Gastroesophageal sphincter (tissue), 3 donors: ENCODE measurements at regions not wholly inside any gene's neighbourhood (a gene's known extent, or its start where the extent isn't known, plus 50 kb on each side); places are given as distances from the start of the nearest gene placed in this dataset.
"Not testable (repeated sequence)": the region's sequence is repeated elsewhere in the genome, so short reads cannot be mapped to it uniquely, and the experiment has no call there.

Experiments
- CTCF ChIP-seq, 4 experiments: fragments of 200-600 bp in 2 of 4; fragments of 450-650 bp in 2 of 4; sonication (generic) in 1 of 4; IDR thresholded peaks; one replicate each; pipeline ENCODE4 v1.5.1; 2017 to 2019; ENCODE audit warnings: antibody characterized with exemption in 4 of 4, mild to moderate bottlenecking in 2 of 4, moderate library complexity in 2 of 4
- EP300 ChIP-seq: sonication (generic); formaldehyde crosslinking; IDR thresholded peaks from one replicate; pipeline ENCODE4 v1.6.1; 2017; ENCODE audit warnings: antibody characterized with exemption, mild to moderate bottlenecking

GRCh38 chr9:29270400-29270799, 1697.1 kb upstream of the C9orf72 start:
- TF ChIP-seq CTCF (IDR thresholded peaks at IDR 0.05); EP300: not testable (repeated sequence)
